ENCODE measurements at regions not wholly inside any gene's neighbourhood (a gene's known extent, or its start where the extent isn't known, plus 50 kb on each side); places are given as distances from the start of the nearest gene placed in this dataset.

DNA sequence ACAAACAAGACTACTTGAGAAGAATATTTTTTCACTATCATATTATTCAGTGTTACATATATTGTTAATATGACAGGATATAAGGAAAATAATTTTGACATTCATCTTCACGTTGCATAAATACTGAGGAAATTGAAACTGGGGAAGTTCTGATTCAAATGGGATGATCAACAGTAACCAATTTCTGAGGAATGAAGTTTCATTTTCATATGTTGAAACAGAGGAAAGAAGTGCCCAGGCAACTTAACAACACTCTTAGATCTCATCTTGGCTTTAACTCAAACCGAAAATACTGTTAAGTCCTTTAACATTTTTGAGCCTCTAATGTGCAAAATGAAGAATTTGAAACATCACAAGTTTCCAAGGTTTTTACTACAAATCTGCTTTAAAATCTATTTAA is 612.2 kb upstream of the VRK2 start:
- TF ChIP-seq POLR2A (IDR thresholded peaks at IDR 0.05) = no peak
- TF ChIP-seq, protein P1, sequence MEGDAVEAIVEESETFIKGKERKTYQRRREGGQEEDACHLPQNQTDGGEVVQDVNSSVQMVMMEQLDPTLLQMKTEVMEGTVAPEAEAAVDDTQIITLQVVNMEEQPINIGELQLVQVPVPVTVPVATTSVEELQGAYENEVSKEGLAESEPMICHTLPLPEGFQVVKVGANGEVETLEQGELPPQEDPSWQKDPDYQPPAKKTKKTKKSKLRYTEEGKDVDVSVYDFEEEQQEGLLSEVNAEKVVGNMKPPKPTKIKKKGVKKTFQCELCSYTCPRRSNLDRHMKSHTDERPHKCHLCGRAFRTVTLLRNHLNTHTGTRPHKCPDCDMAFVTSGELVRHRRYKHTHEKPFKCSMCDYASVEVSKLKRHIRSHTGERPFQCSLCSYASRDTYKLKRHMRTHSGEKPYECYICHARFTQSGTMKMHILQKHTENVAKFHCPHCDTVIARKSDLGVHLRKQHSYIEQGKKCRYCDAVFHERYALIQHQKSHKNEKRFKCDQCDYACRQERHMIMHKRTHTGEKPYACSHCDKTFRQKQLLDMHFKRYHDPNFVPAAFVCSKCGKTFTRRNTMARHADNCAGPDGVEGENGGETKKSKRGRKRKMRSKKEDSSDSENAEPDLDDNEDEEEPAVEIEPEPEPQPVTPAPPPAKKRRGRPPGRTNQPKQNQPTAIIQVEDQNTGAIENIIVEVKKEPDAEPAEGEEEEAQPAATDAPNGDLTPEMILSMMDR (IDR thresholded peaks at IDR 0.05) = no peak
